ENCODE measurements at regions not wholly inside any gene's neighbourhood (a gene's known extent, or its start where the extent isn't known, plus 50 kb on each side); places are given as distances from the start of the nearest gene placed in this dataset.

GRCh38 chrX:116726806-116727205 is 264.0 kb upstream of the CT83 start:
- H4K5ac ChIP-seq (ENCODE audit: insufficient read length, low read depth, low read length), result no peak overlapping the region
- H3T11ph ChIP-seq (ENCODE audit: low read length), result no peak overlapping the region
- H3K4me2 ChIP-seq (ENCODE audit: insufficient read depth, insufficient read length, low read length), result no peak overlapping the region
- no peak overlapping the region for H4K91ac ChIP-seq (ENCODE audit: insufficient read length, low read depth, low read length)
- H4K8ac ChIP-seq (replicated peaks; ENCODE audit: insufficient read length, low read depth, low read length), result no peak overlapping the region
- H2AK5ac ChIP-seq (ENCODE audit: insufficient read length, low read length), result no peak overlapping the region
- H2BK20ac ChIP-seq (ENCODE audit: low read depth, low read length, poor library complexity, severe bottlenecking), result no peak overlapping the region
- no peaks in the 10 kb centered on the region; the same call in 1 of the 2 replicates for H3K27me3 Mint-ChIP-seq (ENCODE audit: low read depth)
- no peak overlapping the region for H2BK5ac ChIP-seq (ENCODE audit: insufficient read length, low read length)
- peaks cover 8 to 28% (median 26%) of the 10 kb centered on the region in 3 experiments for H3K36me3 Mint-ChIP-seq (ENCODE audit: insufficient read depth in 1 of 3, low read depth in 3 of 3)
- no peak overlapping the region for H2BK12ac ChIP-seq (ENCODE audit: insufficient read length, low read depth, low read length)
- H3K14ac ChIP-seq (ENCODE audit: insufficient read depth, low read length), result no peak overlapping the region; the same call in 1 of the 2 replicates
- H3K79me1 ChIP-seq (ENCODE audit: insufficient read depth, low read depth, low read length, poor library complexity, severe bottlenecking), result no peaks in the 10 kb centered on the region
- peak overlapping the region; percentile 66 for H3K27ac ChIP-seq (ENCODE audit: insufficient read length, low read depth, low read length)
- peaks cover 19 to 21% of the 10 kb centered on the region in 2 experiments for H3K4me1 Mint-ChIP-seq
- no peak overlapping the region for H3K9ac ChIP-seq (ENCODE audit: extremely low read depth, insufficient read length, low read length)
- no peak for TF ChIP-seq CTCF (conservative IDR thresholded peaks at IDR 0.05)
- peaks cover 0 to 32% of the 10 kb centered on the region in 2 experiments for H3K9me3 Mint-ChIP-seq
- no peaks in the 10 kb centered on the region for H3K27me3 ChIP-seq (ENCODE audit: insufficient read depth, low read length)
- peaks cover 1% of the 10 kb centered on the region; the same call in 1 of the 2 replicates for H3K4me1 ChIP-seq (ENCODE audit: insufficient read depth, low read length)
- no peaks in the 10 kb centered on the region for H3K23me2 ChIP-seq (ENCODE audit: insufficient read length, low read depth, low read length, poor library complexity, severe bottlenecking)
- H4K20me1 ChIP-seq (ENCODE audit: control insufficient read depth, insufficient read depth, insufficient read length), result no peaks in the 10 kb centered on the region
- no peak overlapping the region for H2AFZ ChIP-seq (ENCODE audit: low read length)
- no peaks in the 10 kb centered on the region for H3K9me3 ChIP-seq (ENCODE audit: control insufficient read depth, low read depth, low read length)
- peak overlapping the region; percentile 87 to 95 (median 88) for H3K27ac Mint-ChIP-seq
- no peak overlapping the region for H3K4ac ChIP-seq (ENCODE audit: low read depth, low read length)
- H3K79me2 ChIP-seq (ENCODE audit: insufficient read depth, low read length), result no peaks in the 10 kb centered on the region
- no peak overlapping the region for H3K23ac ChIP-seq (ENCODE audit: insufficient read length, low read depth, low read length)
- peak; percentile 38 for DNase-seq
- no peak overlapping the region for H3K4me3 Mint-ChIP-seq
- no CpG with 5 or more reads among the region's 4 CpGs for WGBS (ENCODE audit: extremely low coverage, insufficient read length, low lambda C conversion rate)
- H2BK15ac ChIP-seq (ENCODE audit: low read depth, low read length), result no peak overlapping the region
- no peak overlapping the region for H3K56ac ChIP-seq (ENCODE audit: insufficient read length, low read depth, low read length)
- H3K18ac ChIP-seq (ENCODE audit: insufficient read length, low read depth, low read length), result peak overlapping the region; percentile 88
- no peak overlapping the region for H2BK120ac ChIP-seq (ENCODE audit: low read depth, low read length, poor library complexity, severe bottlenecking)
